DMS114 treated with DMSO at 0.1 percent for 48 hours (cell line): ENCODE measurements at regions not wholly inside any gene's neighbourhood (a gene's known extent, or its start where the extent isn't known, plus 50 kb on each side); places are given as distances from the start of the nearest gene placed in this dataset.

Experiments
- DNase-seq: peaks from one replicate; lab custom pipeline; 2025; ENCODE audit not compliant: unreplicated experiment; lab: John Stamatoyannopoulos, UW

GRCh38 chr5:4440536-4440935 is 699.6 kb upstream of the ADAMTS16 start:
- DNase-seq = no peak

GRCh38 chr5:4442221-4442620 is 697.9 kb upstream of the ADAMTS16 start:
- DNase-seq = no peak

GRCh38 chr5:4447657-4448056 is 692.5 kb upstream of the ADAMTS16 start:
- no peak for DNase-seq

- no peak for DNase-seq
Observed at GRCh38 chr5:4453655-4454054, 686.5 kb upstream of the ADAMTS16 start.

GRCh38 chr5:4479426-4479825 is 660.7 kb upstream of the ADAMTS16 start:
- DNase-seq = no peak

GRCh38 chr5:4480528-4481349 is 659.4 kb upstream of the ADAMTS16 start:
- DNase-seq = no peak

- DNase-seq = no peak
Observed at GRCh38 chr5:4487581-4487980, 652.5 kb upstream of the ADAMTS16 start.

GRCh38 chr5:4511996-4512656 is 628.0 kb upstream of the ADAMTS16 start:
- peak; percentile 26 for DNase-seq

GRCh38 chr5:4513381-4513780 is 626.7 kb upstream of the ADAMTS16 start:
- DNase-seq = no peak

- no peak for DNase-seq
Observed at GRCh38 chr5:4514067-4514648, 626.0 kb upstream of the ADAMTS16 start.

- no peak for DNase-seq
Observed at GRCh38 chr5:4518903-4519672, 621.0 kb upstream of the ADAMTS16 start.

- DNase-seq = no peak
Observed at GRCh38 chr5:4520559-4520958, 619.6 kb upstream of the ADAMTS16 start.

GRCh38 chr5:4523038-4523437 is 617.1 kb upstream of the ADAMTS16 start:
- DNase-seq = no peak

- no peak for DNase-seq
Observed at GRCh38 chr5:4531756-4532704, 608.1 kb upstream of the ADAMTS16 start.

GRCh38 chr5:4532705-4533080 is 607.4 kb upstream of the ADAMTS16 start:
- no peak for DNase-seq

GRCh38 chr5:4533457-4534105 is 606.5 kb upstream of the ADAMTS16 start:
- DNase-seq = no peak

GRCh38 chr5:4537489-4537888 is 602.6 kb upstream of the ADAMTS16 start:
- no peak for DNase-seq

GRCh38 chr5:4540375-4541173 is 599.6 kb upstream of the ADAMTS16 start:
- no peak for DNase-seq

- DNase-seq = no peak
Observed at GRCh38 chr5:4541334-4541733, 598.8 kb upstream of the ADAMTS16 start.
